Suprapubic skin (tissue), 4 donors: ENCODE measurements at regions not wholly inside any gene's neighbourhood (a gene's known extent, or its start where the extent isn't known, plus 50 kb on each side); places are given as distances from the start of the nearest gene placed in this dataset.

ENCODE experiments used
- DNase-seq, 2 donors: peaks; one replicate each; pipeline ENCODE4 v3.0.0-alpha.2; 2019; ENCODE audit warnings: low spot score in 2 of 2
- H3K27ac ChIP-seq: fragments of 200-600 bp; sonication (generic); one replicate; pipeline ENCODE4 v1.5.1; 2019
- H3K27me3 ChIP-seq: fragments of 200-600 bp; sonication (generic); one replicate; pipeline ENCODE4 v1.5.1; 2019
- H3K36me3 ChIP-seq: fragments of 200-600 bp; sonication (generic); one replicate; pipeline ENCODE4 v1.5.1; 2019
- H3K4me1 ChIP-seq: fragments of 200-600 bp; sonication (generic); one replicate; pipeline ENCODE4 v1.5.1; 2019
- H3K4me3 ChIP-seq: fragments of 200-600 bp; sonication (generic); one replicate; pipeline ENCODE4 v1.5.1; 2019; ENCODE audit warnings: mild to moderate bottlenecking
- H3K9me3 ChIP-seq: fragments of 200-600 bp; sonication (generic); one replicate; pipeline ENCODE4 v1.5.1; 2019
- CTCF ChIP-seq, 2 donors: fragments of 200-600 bp in 1 of 2; fragments of 450-650 bp in 1 of 2; sonication (generic) in 1 of 2; IDR thresholded peaks; one replicate each; pipeline ENCODE4 v1.5.1; 2016 to 2019; ENCODE audit warnings: antibody characterized with exemption in 2 of 2, mild to moderate bottlenecking in 1 of 2, moderate library complexity in 1 of 2
- EP300 ChIP-seq: sonication (generic); formaldehyde crosslinking; IDR thresholded peaks from one replicate; pipeline ENCODE4 v1.6.1; 2017; ENCODE audit warnings: antibody characterized with exemption
- POLR2A ChIP-seq, 2 donors: fragments of 450-650 bp; IDR thresholded peaks; one replicate each; pipeline ENCODE4 v1.6.1; 2017; ENCODE audit warnings: antibody characterized with exemption in 2 of 2, mild to moderate bottlenecking in 2 of 2, moderate library complexity in 2 of 2
- POLR2AphosphoS5 ChIP-seq, 3 donors: sonication (generic); formaldehyde crosslinking; IDR thresholded peaks; one replicate each; pipeline ENCODE4 v1.6.1; 2017; ENCODE audit warnings: antibody characterized with exemption in 3 of 3
- WGBS: methylation state at CpG from one replicate; pipeline ENCODE4 v1.1.5; 2018; 5-methylcytosine and 5-hydroxymethylcytosine counted together

DNA sequence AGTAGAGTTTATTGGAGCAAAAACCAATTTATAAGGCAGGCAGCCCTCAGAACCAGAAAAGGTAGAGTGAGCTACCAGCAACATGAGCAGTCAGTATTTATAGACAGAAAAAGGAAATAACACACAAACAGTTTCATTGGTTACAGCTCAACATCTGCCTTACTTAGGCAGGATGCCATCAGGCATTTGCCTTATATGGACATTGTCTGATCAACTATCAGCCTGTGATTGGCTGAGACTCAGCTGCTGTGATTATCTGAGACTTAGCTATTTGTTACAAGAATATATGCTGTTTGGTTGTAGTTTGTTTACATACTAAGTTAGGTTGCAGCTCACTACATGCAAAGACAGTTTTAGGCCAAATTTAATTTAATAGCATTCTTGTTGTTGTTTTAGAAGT, 60.4 kb upstream of the CDK1 start:
- Histone ChIP-seq H3K27ac (no peak overlapping the region), H3K4me3 (no peak overlapping the region), H3K9me3 (no peaks in the 10 kb centered on the region), H3K36me3 (no peaks in the 10 kb centered on the region), H3K4me1 (peaks cover 4% of the 10 kb centered on the region), H3K27me3 (no peaks in the 10 kb centered on the region)
- no peak for DNase-seq
- TF ChIP-seq EP300 (no peak), POLR2AphosphoS5 (IDR thresholded peaks at IDR 0.05) (no peak)

- WGBS: 76% methylated on average over 2 of the region's 2 CpGs
- TF ChIP-seq POLR2AphosphoS5 (IDR thresholded peaks at IDR 0.05) (no peak), CTCF (IDR thresholded peaks at IDR 0.05) (no peak), POLR2A (IDR thresholded peaks at IDR 0.05) (no peak), EP300 (no peak)
- no peak for DNase-seq
- no peaks in the 10 kb centered on the region for H3K36me3 ChIP-seq
- H3K9me3 ChIP-seq: no peaks in the 10 kb centered on the region
- no peak overlapping the region for H3K27ac ChIP-seq
- no peak overlapping the region for H3K4me3 ChIP-seq
- peaks cover 4% of the 10 kb centered on the region for H3K4me1 ChIP-seq
- no peaks in the 10 kb centered on the region for H3K27me3 ChIP-seq
Measured at GRCh38 chr10:60714233-60714632, 64.0 kb upstream of the CDK1 start.

- 96% methylated on average over 2 of the region's 2 CpGs for WGBS
- no peaks in the 10 kb centered on the region for H3K9me3 ChIP-seq
- no peak overlapping the region for H3K27ac ChIP-seq
Measured at GRCh38 chr10:60711496-60711895, 66.8 kb upstream of the CDK1 start.

GRCh38 chr10:60710041-60710440, 68.2 kb upstream of the CDK1 start:
- Histone ChIP-seq H3K4me3 (no peak overlapping the region), H3K27ac (no peak overlapping the region), H3K27me3 (no peaks in the 10 kb centered on the region), H3K9me3 (no peaks in the 10 kb centered on the region), H3K36me3 (no peaks in the 10 kb centered on the region), H3K4me1 (no peaks in the 10 kb centered on the region)
- TF ChIP-seq CTCF (IDR thresholded peaks at IDR 0.05): no peak
- no peak for TF ChIP-seq EP300
- no peak for DNase-seq
- WGBS: 92% methylated on average over 1 of the region's 1 CpG

More at GRCh38 chr10:60711496-60711895, 66.8 kb upstream of the CDK1 start:
- Histone ChIP-seq H3K4me3 (no peak overlapping the region), H3K4me1 (no peaks in the 10 kb centered on the region), H3K27me3 (no peaks in the 10 kb centered on the region), H3K36me3 (no peaks in the 10 kb centered on the region)
- no peak for TF ChIP-seq CTCF (IDR thresholded peaks at IDR 0.05)
- no peak for TF ChIP-seq POLR2AphosphoS5 (IDR thresholded peaks at IDR 0.05)
- no peak for TF ChIP-seq POLR2A (IDR thresholded peaks at IDR 0.05)
- TF ChIP-seq EP300: no peak
- DNase-seq: no peak

DNA sequence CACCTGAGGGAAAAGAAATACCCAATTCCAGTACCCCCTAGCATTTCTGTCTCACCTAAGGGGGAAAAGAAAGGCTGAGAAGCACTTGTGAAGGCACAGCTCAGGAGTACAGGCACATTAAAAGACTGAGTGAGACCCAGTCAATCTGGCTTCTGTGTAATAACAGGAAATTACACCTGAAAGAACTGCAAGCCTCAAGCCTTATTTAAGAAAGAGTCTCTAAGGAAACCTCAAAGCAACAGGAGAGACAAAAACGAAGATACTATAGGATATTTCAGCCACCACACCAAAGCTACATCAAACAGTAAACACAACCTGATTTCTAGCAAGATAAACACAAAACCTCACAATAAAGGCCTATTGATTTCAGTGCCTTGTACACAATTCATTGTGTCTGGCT, 69.6 kb upstream of the CDK1 start:
- H3K4me1 ChIP-seq: no peaks in the 10 kb centered on the region
- H3K36me3 ChIP-seq: no peaks in the 10 kb centered on the region
- H3K27me3 ChIP-seq: no peaks in the 10 kb centered on the region
- no peak for DNase-seq
- H3K27ac ChIP-seq: no peak overlapping the region
- H3K9me3 ChIP-seq: no peaks in the 10 kb centered on the region
- TF ChIP-seq POLR2AphosphoS5 (IDR thresholded peaks at IDR 0.05) (no peak), EP300 (no peak), CTCF (IDR thresholded peaks at IDR 0.05) (no peak), POLR2A (IDR thresholded peaks at IDR 0.05) (no peak)
- 44% methylated on average over 1 of the region's 1 CpG for WGBS
- no peak overlapping the region for H3K4me3 ChIP-seq

DNA sequence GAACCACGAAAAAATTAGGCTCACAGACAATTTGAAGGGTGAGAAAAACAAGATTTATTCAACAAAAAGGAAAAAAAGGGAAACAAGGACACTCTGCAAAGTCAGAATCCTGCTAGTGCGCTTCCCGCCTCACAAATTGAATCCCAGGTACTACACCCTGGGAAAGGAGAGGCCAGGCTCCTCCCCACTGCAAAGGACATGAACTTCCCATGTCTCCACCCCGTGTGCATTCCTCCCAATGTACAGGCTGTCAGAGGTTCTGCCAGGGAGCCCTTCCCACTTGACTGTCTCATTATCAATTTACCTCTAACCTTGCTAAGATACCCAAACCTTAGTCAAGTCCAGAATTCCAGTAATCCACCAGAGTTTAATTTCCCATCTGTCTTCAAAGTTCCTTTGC, 70.4 kb upstream of the CDK1 start:
- Histone ChIP-seq H3K36me3 (no peaks in the 10 kb centered on the region), H3K4me3 (no peak overlapping the region), H3K27me3 (no peaks in the 10 kb centered on the region), H3K27ac (no peak overlapping the region), H3K4me1 (no peaks in the 10 kb centered on the region), H3K9me3 (no peaks in the 10 kb centered on the region)
- WGBS: 68% methylated on average over 4 of the region's 4 CpGs
- no peak for DNase-seq
- TF ChIP-seq CTCF (IDR thresholded peaks at IDR 0.05) (no peak), POLR2A (IDR thresholded peaks at IDR 0.05) (no peak), EP300 (no peak), POLR2AphosphoS5 (IDR thresholded peaks at IDR 0.05) (no peak)
